A172 (cell line): ENCODE measurements at regions not wholly inside any gene's neighbourhood (a gene's known extent, or its start where the extent isn't known, plus 50 kb on each side); places are given as distances from the start of the nearest gene placed in this dataset.

Experiments used
- DNase-seq: peaks from one replicate; pipeline ENCODE4 v3.0.0-alpha.2; 2015; ENCODE audit warnings: low spot score

DNA sequence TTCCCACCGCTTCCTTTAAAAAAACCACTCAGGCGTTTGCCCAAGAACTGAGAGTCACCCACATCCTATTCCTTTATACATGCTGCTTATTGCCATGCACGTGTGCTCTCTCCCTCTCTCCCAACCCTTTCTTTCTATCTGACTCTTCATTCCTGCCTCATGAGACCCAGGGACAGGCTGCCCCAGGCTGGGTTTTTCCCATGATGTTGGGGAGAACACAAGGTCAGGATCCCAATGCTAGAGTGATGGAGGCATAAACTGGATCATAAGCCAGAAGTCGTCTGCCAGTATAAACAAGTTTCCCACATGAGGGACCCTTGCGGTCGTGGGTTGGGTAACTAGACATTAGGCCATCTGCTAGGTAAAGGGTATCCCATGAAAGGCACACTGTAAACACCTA is 64.9 kb downstream of the CD2 start:
- DNase-seq = no peak

DNA sequence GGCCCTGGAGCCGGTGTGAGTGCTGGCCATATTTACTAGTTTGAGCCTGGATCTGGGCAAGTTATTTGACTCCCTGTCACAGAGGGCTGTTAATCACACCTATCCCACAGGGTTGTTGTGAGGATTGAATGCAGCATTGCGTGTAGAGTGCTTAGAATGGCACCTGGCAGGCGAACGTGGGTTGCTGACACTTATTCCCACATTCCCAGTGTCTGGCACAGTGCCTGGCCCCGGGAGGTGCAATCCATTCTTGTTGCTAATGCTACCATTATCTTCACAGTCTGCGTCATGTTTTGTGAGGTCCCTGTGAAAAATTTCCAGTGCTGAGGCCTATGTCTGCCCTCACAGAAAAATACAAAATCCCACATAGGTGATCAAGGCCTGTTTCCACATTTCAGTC is 66.1 kb downstream of the CD2 start:
- peak; percentile 89 for DNase-seq

DNA sequence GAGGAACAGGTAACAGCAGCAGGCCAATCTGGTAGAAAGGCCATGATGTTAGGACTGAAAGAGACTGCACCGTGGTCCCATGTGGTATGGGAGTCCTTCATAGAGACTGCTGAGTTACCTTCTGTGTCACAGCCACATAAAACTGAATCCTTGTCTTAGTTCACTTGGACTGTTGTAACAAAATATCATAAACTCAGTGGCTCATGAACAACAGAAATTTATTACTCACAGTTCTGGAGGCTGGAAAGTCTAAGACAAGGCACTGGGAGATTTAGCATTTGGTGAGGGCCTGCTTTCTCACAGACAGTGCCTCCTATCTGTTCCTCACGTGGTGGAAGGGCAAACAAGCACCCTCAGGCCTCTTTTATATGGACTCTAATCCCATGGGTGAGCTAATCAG is 67.5 kb downstream of the CD2 start:
- DNase-seq = no peak

DNA sequence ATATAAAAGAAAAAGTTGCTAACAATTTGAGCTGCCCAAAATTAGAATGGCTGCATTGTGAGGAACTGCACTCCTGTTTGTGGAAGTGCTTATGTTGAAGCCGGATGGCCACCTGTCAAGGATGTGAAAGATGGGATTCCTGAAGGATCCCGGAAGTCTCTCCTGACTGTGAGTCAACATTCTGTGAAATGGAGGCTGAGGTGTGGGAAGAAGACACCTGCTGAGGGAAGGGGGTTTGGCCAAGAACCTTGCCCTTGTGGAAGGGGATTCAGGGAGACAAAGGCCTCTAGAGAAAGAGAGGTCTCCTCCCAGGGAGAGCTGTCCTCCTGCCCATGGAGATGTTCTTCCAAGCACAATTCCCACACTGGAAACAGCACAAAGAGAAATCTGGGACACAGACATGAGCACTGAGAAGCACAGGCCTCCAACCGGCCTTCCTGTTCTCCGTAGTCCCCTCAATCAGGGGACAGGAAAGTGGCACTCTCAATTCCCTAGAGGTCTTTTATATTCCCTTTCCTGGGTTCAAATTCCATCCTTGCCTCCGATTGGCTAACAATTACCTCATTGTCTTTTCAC is 70.5 kb downstream of the CD2 start:
- peak; percentile 65 for DNase-seq

DNA sequence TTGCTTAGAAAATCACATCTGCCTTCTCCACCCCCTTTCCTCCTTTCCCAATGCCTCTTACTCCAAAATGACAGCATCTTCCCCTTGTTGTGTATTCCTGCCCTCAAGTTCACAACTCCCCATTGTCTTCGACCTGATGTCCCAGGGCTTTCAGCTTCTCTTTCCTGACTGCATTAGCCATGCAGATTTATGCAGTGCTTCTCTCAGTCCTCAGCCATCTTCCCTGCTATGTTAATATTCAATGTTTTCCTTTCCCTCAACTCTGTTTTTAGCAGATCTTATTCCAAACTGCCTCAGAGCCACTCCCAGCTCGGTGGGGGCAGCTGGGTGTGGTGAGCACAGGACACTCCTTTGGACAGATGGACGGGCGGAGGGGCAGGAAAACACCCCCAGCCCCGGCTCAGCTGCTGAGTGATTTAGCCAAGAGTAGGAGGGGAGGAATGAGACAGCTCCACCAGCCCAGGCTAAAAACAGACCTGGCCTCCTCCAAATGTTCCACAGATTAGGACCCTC is 71.0 kb downstream of the CD2 start:
- no peak for DNase-seq

DNA sequence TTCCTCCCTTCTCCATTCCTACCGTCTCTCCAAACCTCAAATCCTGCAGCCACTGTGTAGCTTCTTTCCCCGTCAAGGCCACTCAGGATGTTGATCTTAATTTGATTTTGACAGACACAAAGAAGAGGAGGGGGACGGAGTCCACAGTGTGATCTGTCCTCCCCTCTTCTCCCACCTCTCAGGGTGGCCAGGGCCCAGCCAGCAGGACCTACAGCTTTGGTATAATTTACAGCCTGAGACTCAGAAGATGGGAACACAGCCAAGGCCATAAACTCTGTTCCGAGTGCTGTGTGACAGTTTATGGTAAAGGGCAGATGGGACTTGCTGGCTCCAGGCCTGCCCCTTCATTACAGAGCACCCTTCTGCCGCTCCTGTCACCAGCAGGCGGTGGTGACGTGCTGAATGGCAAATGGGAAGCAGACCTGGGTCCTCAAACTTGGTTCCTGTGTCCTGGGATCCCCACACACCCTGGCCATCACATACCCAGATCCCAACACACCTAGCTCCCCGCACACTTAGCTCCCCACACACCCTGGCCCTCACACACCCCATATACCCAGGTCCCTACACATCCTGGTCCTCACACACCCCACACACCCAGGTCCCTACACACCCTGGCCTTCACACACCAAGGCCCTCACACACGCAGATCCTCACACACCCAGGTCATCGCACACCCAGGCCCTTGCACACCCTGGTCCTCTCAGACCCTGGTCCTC is 71.6 kb downstream of the CD2 start:
- DNase-seq = peak; percentile 23

DNA sequence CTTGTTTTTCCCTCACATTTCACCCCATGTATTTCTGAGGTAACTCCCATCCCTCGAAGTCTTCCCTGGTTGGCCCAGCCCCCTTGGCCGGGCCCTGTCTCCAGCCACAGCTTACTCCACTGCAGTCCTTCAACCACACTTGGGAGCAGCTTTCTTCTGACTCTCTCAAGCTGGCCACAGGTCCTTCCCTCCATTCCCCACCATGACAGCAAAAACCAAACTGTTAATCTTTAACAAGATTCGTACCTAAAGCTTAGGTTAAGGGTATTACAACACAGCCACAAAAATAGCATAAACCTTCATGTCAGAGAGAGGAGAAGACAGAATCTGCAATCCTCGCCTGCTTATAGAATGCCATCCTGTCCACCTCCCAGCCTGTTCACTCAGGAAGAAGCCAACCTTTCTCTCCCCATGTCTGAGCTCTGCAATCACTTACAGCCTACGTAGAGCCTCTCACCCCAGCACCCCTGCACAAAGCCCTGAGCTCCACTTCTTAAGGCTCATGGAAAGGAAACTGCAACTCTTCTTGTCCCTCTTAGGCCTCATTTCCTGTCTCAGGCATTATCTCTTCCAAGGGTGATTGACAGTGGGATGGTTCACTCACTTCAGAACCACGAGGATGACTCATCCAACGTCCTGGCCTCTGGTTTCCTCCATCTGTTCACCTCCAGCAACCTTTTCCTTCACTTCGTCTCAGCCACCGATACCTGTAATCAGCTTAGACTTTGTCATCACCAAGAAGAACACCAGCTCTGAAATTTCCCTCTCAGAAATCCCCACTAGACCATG is 72.8 kb downstream of the CD2 start:
- DNase-seq = peak; percentile 83

DNA sequence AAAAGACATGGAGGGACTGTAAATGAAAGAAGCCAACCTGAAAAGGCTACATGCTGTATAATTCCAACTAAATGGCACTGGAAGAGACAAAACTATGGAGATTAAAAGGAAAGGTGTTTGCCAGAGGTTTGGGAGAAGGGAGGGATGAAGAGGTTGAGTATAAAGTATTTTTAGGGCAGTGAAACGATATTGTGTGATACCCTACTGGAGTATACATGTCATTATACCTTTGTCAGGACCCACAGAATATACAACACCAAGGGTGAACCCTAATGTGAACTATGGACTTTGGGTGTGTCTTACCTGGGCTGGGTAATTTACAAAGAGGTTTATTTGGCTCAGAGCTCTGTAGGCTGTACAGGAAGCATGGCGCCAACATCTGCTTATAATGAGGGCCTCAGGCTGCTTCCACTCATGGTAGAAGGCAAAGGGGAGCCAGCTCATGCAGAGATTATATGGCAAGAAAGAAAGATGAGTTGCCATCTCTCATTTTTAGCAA is 73.4 kb downstream of the CD2 start:
- no peak for DNase-seq

DNA sequence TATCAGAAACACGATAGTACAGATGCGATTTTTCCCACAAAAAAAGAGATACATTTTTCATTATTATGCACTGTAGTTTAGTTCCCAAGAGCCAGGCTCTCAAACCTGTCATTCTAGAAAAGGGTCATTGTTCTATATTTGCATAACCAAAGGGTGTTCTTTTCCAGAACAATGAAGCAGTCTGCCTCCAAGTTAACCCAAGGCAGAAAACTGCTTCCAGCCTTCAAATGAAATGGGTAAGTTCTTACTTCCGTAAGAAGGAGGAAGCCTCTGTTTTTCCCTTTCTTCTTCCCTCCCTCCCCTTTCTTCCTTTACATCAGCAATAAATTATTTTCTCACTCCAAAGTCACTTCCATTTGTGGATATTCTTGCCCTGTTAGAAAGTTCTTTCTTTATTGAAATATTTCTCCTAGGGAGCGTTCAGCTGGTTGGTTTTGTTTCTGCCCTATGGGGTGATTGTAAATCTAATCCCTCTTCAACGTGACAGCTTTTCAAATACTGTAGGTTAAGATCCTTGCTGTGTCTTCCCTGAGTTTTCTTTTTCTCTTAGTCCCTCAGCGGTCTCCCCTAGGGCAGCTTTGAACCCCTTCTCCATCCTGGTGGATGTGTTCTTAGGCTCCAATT is 77.3 kb upstream of the PTGFRN start:
- no peak for DNase-seq

DNA sequence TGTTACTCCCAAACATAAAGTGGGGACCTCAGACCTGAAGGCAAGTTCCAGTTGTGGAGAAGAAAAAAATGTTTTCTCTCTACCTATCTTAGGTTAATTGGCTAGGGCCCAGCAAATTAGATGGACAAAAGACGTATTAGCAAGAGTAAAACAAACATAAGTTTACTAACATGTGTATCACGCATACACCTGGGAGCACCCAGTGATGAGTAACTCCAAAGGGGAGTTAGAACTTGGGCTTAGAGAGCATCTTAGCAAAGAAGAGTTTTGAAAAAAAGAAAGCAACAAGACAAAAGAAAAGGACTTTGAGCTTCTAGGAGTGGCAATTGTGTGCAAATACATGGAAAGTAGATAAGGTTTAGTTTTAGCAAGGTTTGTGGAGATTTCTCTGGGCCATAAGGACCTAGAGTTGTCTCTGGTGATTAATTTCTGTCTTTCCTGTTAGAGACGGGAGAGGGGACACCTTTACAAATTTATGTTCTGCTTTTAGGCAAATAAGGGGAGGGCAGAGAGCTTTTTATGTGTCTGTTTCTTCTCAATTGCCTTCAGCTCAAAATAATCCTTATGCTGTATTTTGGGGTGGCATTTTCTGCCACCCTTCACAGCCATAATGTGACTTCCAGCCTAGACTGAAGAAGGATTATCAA is 76.7 kb upstream of the PTGFRN start:
- DNase-seq = no peak

DNA sequence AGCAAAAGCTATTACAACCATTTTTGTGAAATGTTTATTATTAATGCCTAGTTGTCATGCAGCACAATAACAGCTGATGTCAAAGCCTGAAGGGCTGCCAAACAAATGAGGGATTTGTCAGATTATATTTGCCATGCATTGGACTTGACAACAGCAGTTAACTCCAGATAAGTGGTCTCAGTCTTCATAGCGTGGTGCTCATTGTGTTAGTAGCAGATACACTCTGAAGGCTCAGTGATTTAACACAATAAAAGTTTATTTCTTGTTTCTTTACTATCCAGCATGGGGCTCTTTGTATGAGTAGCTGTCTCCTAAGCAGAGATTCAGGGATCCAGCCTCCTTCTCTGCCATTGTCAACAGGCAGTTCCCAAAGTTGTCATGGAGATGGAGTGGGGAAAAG is 76.0 kb upstream of the PTGFRN start:
- no peak for DNase-seq

DNA sequence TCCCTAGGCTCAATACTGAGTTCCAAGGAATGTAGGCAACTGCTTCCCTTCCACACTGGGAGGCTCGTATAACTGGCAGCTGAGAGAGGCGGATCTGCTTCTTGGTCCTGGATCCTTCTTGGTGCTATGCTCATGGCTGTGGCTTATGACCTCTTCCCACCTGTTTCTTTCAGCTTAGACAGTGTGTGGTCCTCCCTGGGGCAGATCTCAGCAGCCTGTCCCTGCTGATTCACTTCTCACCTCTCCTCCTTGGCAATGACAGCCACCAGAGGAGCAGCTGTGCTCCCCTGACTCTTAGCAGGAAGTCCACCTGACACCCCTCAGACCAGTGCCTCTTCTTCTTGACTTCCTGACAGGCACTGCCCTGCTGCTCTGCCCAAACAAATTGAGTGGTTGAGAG is 75.1 kb upstream of the PTGFRN start:
- DNase-seq = no peak

DNA sequence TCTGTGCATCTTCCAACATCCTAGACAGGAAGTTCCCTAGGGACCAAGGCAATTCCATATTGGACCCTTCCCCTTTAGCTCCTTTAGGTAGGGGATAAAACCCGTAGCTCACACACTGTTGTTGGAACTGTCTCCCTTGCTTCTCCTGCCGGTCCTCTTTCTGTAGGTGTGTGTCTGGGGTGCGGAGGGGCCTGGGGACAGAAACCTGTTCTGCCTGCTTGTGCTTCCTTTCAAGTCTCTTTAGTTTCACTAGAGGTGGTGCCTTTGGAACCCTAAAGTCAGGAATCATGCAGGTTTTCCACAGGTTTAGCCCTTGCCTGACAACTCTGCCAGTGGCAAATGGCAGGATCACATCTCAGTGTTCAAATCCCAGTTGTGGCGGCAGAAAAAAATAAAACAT is 74.6 kb upstream of the PTGFRN start:
- no peak for DNase-seq

DNA sequence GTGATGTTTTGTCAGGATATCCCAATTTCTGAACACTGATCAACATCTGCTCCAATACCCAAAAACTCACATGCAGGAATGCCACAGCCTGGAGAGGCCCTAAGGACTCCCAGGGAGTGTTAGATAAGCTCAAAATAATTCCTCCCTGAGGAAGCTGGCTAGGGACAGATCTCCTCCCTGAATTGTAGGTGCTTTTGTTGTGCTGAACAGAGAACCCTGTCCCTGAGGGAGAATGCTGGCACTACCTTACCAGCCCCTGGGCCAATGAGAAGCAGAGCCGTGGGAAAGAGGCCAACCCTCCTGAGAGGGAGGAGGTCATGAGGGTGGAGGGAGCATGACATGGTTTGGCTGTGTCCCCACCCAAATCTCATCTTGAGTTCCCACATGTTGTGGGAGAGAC is 73.6 kb upstream of the PTGFRN start:
- no peak for DNase-seq

DNA sequence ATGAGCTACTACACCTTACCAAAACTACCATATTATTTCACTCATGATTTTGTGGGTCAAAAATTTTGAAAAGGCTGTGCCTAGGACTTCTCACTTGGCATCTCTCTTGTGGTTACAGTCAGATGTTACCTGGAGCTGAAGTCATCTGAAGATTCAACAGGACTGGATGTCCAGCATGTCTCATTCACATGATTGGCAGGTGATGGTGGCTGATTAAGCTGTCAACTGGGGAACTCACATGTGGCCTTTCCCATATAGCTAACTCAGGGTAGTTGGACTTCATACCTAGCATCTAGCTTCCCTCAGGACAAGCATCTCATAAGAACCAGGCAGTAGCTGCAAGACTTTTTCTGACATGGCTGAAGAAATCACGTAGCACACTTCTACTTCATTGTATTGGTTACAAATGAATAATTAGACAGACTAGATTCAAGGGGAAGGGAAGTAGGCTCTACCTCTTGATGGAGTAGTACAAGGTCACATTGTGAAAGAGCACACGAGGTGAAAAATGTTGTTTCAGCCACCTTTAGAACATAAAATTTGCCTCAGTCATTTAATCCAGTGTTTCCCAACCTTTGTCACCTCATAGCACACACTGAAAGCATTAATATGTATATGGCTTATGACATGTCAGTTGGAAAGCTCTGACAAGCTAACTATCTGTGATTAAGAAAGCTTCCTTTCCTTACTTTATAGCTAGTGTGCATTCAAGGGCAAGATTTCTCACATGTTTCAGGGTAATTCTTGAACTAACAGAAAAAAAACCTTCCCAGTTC is 68.0 kb upstream of the PTGFRN start:
- DNase-seq = no peak

DNA sequence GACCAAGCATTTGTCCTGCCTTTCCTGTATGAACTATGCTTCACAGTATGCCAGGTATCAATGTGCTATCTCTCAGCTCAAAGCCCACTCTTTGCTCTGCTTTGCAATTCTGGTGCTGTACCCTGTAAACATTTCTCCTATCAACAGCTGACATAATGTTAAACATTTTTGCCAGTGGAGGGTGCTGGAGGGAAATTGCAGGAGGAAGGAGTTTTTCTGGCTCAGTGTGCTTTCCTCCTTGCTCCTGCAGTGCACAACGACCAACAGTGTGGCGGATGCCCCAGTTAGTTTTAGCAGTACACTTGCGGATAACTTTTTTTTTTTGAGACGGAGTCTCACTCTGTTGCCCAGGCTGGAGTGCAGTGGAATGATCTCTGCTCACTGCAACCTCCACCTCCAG is 67.1 kb upstream of the PTGFRN start:
- DNase-seq = no peak

DNA sequence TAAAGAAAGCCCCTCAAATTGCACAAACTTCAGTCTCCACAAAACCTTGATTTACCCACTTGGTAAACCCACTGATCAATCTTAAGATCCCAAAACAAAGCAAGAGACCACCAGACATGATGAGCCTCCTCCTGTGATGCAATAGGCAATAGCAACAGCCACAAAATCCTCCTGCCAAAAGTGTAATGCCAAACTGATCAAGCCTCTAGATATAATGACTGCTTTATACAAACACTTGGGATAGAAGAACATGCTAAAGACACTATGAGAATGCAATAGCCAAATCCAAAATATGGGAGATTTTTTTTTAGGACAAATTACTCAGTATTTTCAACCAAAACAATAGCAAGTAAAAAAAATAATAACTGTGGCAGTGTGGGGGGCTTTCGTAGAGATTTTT is 64.9 kb upstream of the PTGFRN start:
- no peak for DNase-seq

DNA sequence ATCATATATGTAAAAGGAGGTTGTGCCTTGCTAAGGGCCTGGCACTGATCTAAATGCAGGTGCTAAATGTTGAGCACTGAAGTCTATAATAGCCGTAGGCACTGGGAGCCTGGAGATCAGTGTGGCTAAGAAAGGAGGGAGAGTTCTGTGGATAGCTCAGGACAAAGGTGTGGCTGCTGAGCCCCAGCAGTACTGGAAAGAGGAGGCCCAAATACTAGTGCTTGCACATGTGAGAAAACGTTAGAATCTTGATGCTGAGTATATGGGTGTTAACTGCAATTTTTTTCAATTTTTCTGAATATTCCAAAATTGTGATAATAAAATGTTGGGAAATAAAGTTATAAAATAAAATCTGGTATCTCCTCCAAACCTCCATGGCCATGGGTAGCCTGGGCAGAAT is 62.5 kb upstream of the PTGFRN start:
- DNase-seq = no peak

DNA sequence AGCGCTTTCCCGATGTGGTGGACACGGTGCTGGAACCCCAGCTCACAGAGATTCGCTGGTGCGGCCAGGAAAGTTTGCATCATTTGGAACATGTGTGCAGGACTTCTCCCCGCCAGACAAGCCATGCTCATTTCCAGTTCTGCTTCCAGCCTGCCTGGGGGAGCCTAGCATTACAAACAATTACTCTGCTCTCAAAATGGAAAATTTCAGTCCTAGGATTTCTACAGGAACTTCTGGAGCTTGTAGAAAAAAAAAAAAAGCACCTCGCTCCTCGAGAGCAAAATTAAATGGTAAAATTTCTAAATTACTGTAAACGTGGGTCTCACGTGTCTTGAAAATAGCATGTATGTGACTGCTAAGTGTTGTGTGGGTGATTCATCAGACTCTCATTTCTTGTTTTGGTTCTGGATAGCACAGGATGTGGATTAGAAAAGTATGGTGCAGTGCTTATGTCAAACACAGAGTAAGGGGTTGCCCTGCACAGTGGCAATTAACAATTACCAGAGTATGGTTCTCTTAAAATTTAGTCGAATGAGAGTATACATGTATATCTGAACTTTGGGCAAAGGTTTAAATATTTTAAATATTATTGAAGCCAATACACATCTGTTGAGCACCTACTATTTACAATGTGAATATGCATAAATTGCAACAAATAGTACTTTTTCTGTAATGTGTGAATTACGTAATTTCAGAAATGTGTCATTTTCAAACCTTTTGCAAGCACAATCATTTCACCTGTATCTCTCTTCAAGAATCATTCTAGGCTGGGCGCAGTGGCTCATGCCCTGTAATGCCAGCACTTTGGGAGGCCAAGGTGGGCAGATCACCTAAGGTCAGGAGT is 61.8 kb upstream of the PTGFRN start:
- DNase-seq = no peak

DNA sequence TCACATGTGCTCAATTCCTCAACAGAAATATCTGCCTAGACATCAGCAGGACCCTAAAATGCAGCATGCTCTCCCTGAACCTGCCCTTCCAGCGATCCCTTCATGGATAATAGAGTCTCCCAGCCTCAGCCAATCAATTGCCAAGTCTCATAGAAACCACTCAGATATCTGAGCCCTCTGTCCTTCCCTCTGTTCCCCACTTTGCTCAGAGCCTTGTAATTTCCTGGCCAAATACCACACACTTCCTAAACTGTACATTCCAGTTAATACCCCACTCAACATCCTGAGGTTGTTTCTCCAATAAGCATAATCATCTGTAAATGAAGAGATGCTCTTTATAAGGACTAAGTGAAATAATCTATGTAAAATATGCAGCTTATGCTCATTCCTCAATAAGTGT is 59.3 kb upstream of the PTGFRN start:
- no peak for DNase-seq
